ENCODE measurements at regions not wholly inside any gene's neighbourhood (a gene's known extent, or its start where the extent isn't known, plus 50 kb on each side); places are given as distances from the start of the nearest gene placed in this dataset.
"Not testable (repeated sequence)": the region's sequence is repeated elsewhere in the genome, so short reads cannot be mapped to it uniquely, and the experiment has no call there.

- no peak for DNase-seq
Measured at GRCh38 chr4:120636120-120636630, 286.4 kb downstream of the PRDM5 start.

- DNase-seq, result no peak
Measured at GRCh38 chr4:120633810-120634209, 288.7 kb downstream of the PRDM5 start.

- DNase-seq, result no peak
Measured at GRCh38 chr4:120630427-120630826, 292.1 kb downstream of the PRDM5 start.

- DNase-seq, result peak; percentile 34
Measured at GRCh38 chr4:120629546-120630108, 292.9 kb downstream of the PRDM5 start.

GRCh38 chr4:120622601-120623000 lies 299.9 kb downstream of the PRDM5 start:
- no peak for DNase-seq

GRCh38 chr4:120617171-120617570 lies 305.4 kb downstream of the PRDM5 start:
- no peak for DNase-seq

- DNase-seq, result no peak
Measured at GRCh38 chr4:120616041-120616440, 306.5 kb downstream of the PRDM5 start.

GRCh38 chr4:120613778-120614177 lies 308.7 kb downstream of the PRDM5 start:
- DNase-seq, result no peak

GRCh38 chr4:120611092-120611491 lies 311.4 kb downstream of the PRDM5 start:
- DNase-seq, result no peak

GRCh38 chr4:120591038-120591437 lies 331.5 kb downstream of the PRDM5 start:
- no peak for DNase-seq

GRCh38 chr4:120589787-120590186 lies 332.7 kb downstream of the PRDM5 start:
- DNase-seq, result no peak

- no peak for DNase-seq
Measured at GRCh38 chr4:120568731-120569130, 353.8 kb downstream of the PRDM5 start.

GRCh38 chr4:120561648-120562047 lies 360.9 kb downstream of the PRDM5 start:
- no peak for DNase-seq

- DNase-seq, result no peak
Measured at GRCh38 chr4:120557372-120557771, 365.2 kb downstream of the PRDM5 start.

- DNase-seq, result no peak
Measured at GRCh38 chr4:120555058-120555457, 367.5 kb downstream of the PRDM5 start.

GRCh38 chr4:120554086-120554485 lies 368.4 kb downstream of the PRDM5 start:
- DNase-seq, result no peak

- not testable (repeated sequence) for DNase-seq
Measured at GRCh38 chr4:120550624-120551220, 371.8 kb downstream of the PRDM5 start.

- peak; percentile 30 for DNase-seq
Measured at GRCh38 chr4:120549011-120549570, 373.4 kb downstream of the PRDM5 start.

GRCh38 chr4:120545391-120545790 lies 377.1 kb downstream of the PRDM5 start:
- DNase-seq, result no peak

GRCh38 chr4:120544838-120545237 lies 377.7 kb downstream of the PRDM5 start:
- DNase-seq, result no peak

- DNase-seq, result no peak
Measured at GRCh38 chr4:120540625-120541024, 381.9 kb downstream of the PRDM5 start.

- no peak for DNase-seq
Measured at GRCh38 chr4:120536884-120537283, 385.6 kb downstream of the PRDM5 start.

GRCh38 chr4:120528428-120528827 lies 394.1 kb downstream of the PRDM5 start:
- no peak for DNase-seq

- no peak for DNase-seq
Measured at GRCh38 chr4:120526033-120526432, 396.5 kb downstream of the PRDM5 start.

GRCh38 chr4:120525106-120525505 lies 397.4 kb downstream of the PRDM5 start:
- no peak for DNase-seq

Measured in eye (tissue), 1 donor.